Endothelial cell of umbilical vein (primary cell): ENCODE measurements at regions not wholly inside any gene's neighbourhood (a gene's known extent, or its start where the extent isn't known, plus 50 kb on each side); places are given as distances from the start of the nearest gene placed in this dataset.

Experiments used
- BruUV-seq: library from RNA; stranded (reverse); fragments of 400-500 nt; replicated peaks from 2 replicates; lab custom pipeline; 2021; lab: Mats Ljungman, UMichigan
- CTCF ChIA-PET: fragments of 300-600, 350-600 bp; sonication (Branson Sonifier 250); formaldehyde crosslinking; loops from one replicate; lab custom pipeline; 2021; ENCODE audit warnings: antibody characterized with exemption, inconsistent platforms; lab: Charles Lee
- POLR2A ChIA-PET: fragments of 300-600, 350-600 bp; sonication (Branson Sonifier 250); formaldehyde crosslinking; loops from one replicate; lab custom pipeline; 2021; ENCODE audit warnings: antibody characterized with exemption, inconsistent platforms; lab: Charles Lee
- DNase-seq: peaks from one replicate; pipeline ENCODE4 v3.0.0-alpha.2; 2011; ENCODE audit warnings: low read depth, low spot score
- FAIRE-seq: peaks from 2 replicates; lab custom pipeline; 2011; peaks lifted over from hg19 to GRCh38; lab: Jason Lieb, UNC
- H2AFZ ChIP-seq: 2 replicates; pipeline ENCODE4 v1.6.0; 2012; ENCODE audit warnings: low read depth, low read length, control low read depth, inconsistent platforms
- H3K27ac ChIP-seq: 2 replicates; pipeline ENCODE4 v1.5.1; 2011; ENCODE audit warnings: low read depth, mild to moderate bottlenecking, control low read depth, low read length, moderate library complexity; ENCODE audit not compliant: insufficient read depth
- H3K27me3 ChIP-seq, 2 experiments: 2 replicates each; pipeline versions ENCODE4 v1.6.0 to v1.6.1; 2011; ENCODE audit warnings: low read length in 2 of 2, mixed read lengths in 1 of 2; ENCODE audit not compliant: control insufficient read depth in 2 of 2, insufficient read depth in 2 of 2
- H3K36me3 ChIP-seq, 2 experiments: 2 replicates in 1 of 2; 3 replicates in 1 of 2; pipeline ENCODE4 v1.5.1; 2011; ENCODE audit warnings: low read length in 2 of 2, mild to moderate bottlenecking in 1 of 2, moderate library complexity in 1 of 2; ENCODE audit not compliant: control insufficient read depth in 2 of 2, insufficient read depth in 2 of 2; ENCODE audit errors: extremely low read depth in 1 of 2
- H3K4me1 ChIP-seq: 3 replicates; pipeline ENCODE4 v1.5.1; 2011; ENCODE audit warnings: mild to moderate bottlenecking, low read length; ENCODE audit not compliant: control insufficient read depth, insufficient read depth; ENCODE audit errors: extremely low read depth
- H3K4me2 ChIP-seq: 2 replicates; pipeline ENCODE4 v1.6.1; 2011; ENCODE audit warnings: low read length, control low read depth, mixed read lengths; ENCODE audit not compliant: insufficient read depth
- H3K4me3 ChIP-seq, 3 experiments: fragments of 200-600 bp in 1 of 3; sonication (generic), shearing (Covaris generic) in 1 of 3; replicated peaks in 1 of 3; 2 replicates each; pipeline ENCODE4 v1.5.1; 2011 to 2016; ENCODE audit warnings: control low read depth in 3 of 3, low read length in 3 of 3, mild to moderate bottlenecking in 2 of 3, inconsistent platforms in 1 of 3, low read depth in 1 of 3, moderate library complexity in 1 of 3; ENCODE audit not compliant: insufficient read depth in 1 of 3
- H3K79me2 ChIP-seq: 2 replicates; pipeline ENCODE4 v1.6.0; 2012; ENCODE audit warnings: low read length, inconsistent platforms; ENCODE audit not compliant: control insufficient read depth, insufficient read depth
- H3K9ac ChIP-seq: replicated peaks from 2 replicates; pipeline ENCODE3; 2011; ENCODE audit warnings: low read length, control low read depth; ENCODE audit not compliant: insufficient read depth; ENCODE audit errors: extremely low read depth
- H3K9me1 ChIP-seq: replicated peaks from 3 replicates; pipeline ENCODE4 v1.6.0; 2011; ENCODE audit warnings: mild to moderate bottlenecking, low read length; ENCODE audit not compliant: control insufficient read depth, insufficient read depth; ENCODE audit errors: extremely low read depth
- H3K9me3 ChIP-seq: replicated peaks from 2 replicates; pipeline ENCODE4 v1.5.1; 2012; ENCODE audit warnings: low read length, inconsistent platforms; ENCODE audit not compliant: control insufficient read depth, insufficient read depth
- H4K20me1 ChIP-seq: replicated peaks from 2 replicates; pipeline ENCODE3; 2011; ENCODE audit warnings: mild to moderate bottlenecking, low read length; ENCODE audit not compliant: control insufficient read depth, insufficient read depth; ENCODE audit errors: extremely low read depth
- CTCF ChIP-seq, 2 donors: IDR thresholded peaks; 1 replicate in 1 of 2; 2 replicates in 1 of 2; pipeline ENCODE4 v1.5.1; 2011; ENCODE audit warnings: low read length in 2 of 2, mild to moderate bottlenecking in 2 of 2, moderate library complexity in 2 of 2, control low read depth in 1 of 2, inconsistent platforms in 1 of 2, low read depth in 1 of 2; ENCODE audit not compliant: insufficient read depth in 1 of 2; ENCODE audit errors: extremely low read depth in 1 of 2
- EZH2 ChIP-seq: IDR thresholded peaks from 2 replicates; pipeline ENCODE4 v1.6.1; 2012; ENCODE audit warnings: borderline replicate concordance, low read depth, mild to moderate bottlenecking, moderate library complexity, low read length, inconsistent platforms; ENCODE audit not compliant: severe bottlenecking
- FOS ChIP-seq: IDR thresholded peaks from 2 replicates; pipeline ENCODE4 v1.6.1; 2011; ENCODE audit warnings: mild to moderate bottlenecking, low read length, moderate library complexity, borderline replicate concordance; ENCODE audit not compliant: insufficient read depth
- GATA2 ChIP-seq: IDR thresholded peaks from 2 replicates; pipeline ENCODE4 v1.7.0; 2011; ENCODE audit warnings: low read depth, mild to moderate bottlenecking, moderate library complexity, mixed read lengths, low read length; ENCODE audit not compliant: insufficient read length, insufficient read depth
- JUN ChIP-seq: IDR thresholded peaks from 2 replicates; pipeline ENCODE4 v1.6.1; 2011; ENCODE audit warnings: borderline replicate concordance, low read depth; ENCODE audit not compliant: insufficient read length, insufficient read depth
- MAX ChIP-seq: IDR thresholded peaks from 2 replicates; pipeline ENCODE4 v1.6.1; 2011; ENCODE audit not compliant: insufficient read depth, insufficient read length
- MYC ChIP-seq: IDR thresholded peaks from one replicate; pipeline ENCODE4 v1.6.1; 2011; ENCODE audit warnings: mild to moderate bottlenecking, low read depth, low read length
- POLR2A ChIP-seq: IDR thresholded peaks from 2 replicates; pipeline ENCODE4 v1.6.1; 2012; ENCODE audit warnings: low read depth, mild to moderate bottlenecking, control low read depth, low read length
- POLR2AphosphoS5 ChIP-seq: IDR thresholded peaks from 2 replicates; pipeline ENCODE4 v1.6.1; 2012; ENCODE audit warnings: low read depth, mild to moderate bottlenecking, control low read depth, low read length, moderate library complexity; ENCODE audit not compliant: insufficient read depth
- dilution Hi-C: fragments of 300-500 bp; cut with MboI; formaldehyde crosslinking; loops from one replicate; pipeline ENCODE4 v1.15.0; 2019; ENCODE audit warnings: low sequenced_read_pairs; ENCODE audit not compliant: extremely low pct_ligation_motif_present
- intact Hi-C: fragments of 100-400 bp; cut with micrococcal nuclease; formaldehyde crosslinking; loops from one replicate; pipeline ENCODE4 v1.10.0; 2022

GRCh38 chr21:26227130-26227529 lies 56.6 kb upstream of the APP start:
- no peaks in the 10 kb centered on the region for H3K36me3 ChIP-seq
- H2AFZ ChIP-seq, result no peak overlapping the region
- no peak overlapping the region for H3K27ac ChIP-seq
- no peak overlapping the region for H3K4me3 ChIP-seq
- H3K9me3 ChIP-seq, result no peaks in the 10 kb centered on the region
- no peaks in the 10 kb centered on the region for H3K27me3 ChIP-seq
- no peak overlapping the region for H3K9ac ChIP-seq
- POLR2A ChIA-PET, result no interaction called here
- no peaks in the 10 kb centered on the region for H3K4me1 ChIP-seq
- TF ChIP-seq MYC, result no peak
- no peak for TF ChIP-seq MAX
- TF ChIP-seq POLR2A, result no peak
- TF ChIP-seq POLR2AphosphoS5, result no peak
- TF ChIP-seq FOS, result no peak
- no peak for TF ChIP-seq CTCF (IDR thresholded peaks at IDR 0.05; ENCODE audit: extremely low read depth in 1 of 2, insufficient read depth in 1 of 2, low read depth in 1 of 2, low read length in 2 of 2)
- no peak for TF ChIP-seq GATA2
- TF ChIP-seq EZH2, result no peak
- TF ChIP-seq JUN, result no peak
- H3K4me2 ChIP-seq, result no peak overlapping the region
- BruUV-seq, result no TSS peak
- H3K79me2 ChIP-seq, result no peaks in the 10 kb centered on the region
- FAIRE-seq, result no peak
- no peak for DNase-seq
- H3K9me1 ChIP-seq, result no peaks in the 10 kb centered on the region
- H4K20me1 ChIP-seq, result no peaks in the 10 kb centered on the region
- dilution Hi-C loops (no loop called here), intact Hi-C loops (no loop called here)
- CTCF ChIA-PET, result interaction anchor here (1.3 kb wide), 1 partner anchor 490 kb away, joined by 3 read pairs; no protein-coding TSS in a partner anchor
